ENCODE measurements at regions not wholly inside any gene's neighbourhood (a gene's known extent, or its start where the extent isn't known, plus 50 kb on each side); places are given as distances from the start of the nearest gene placed in this dataset.

- Histone ChIP-seq H3K27ac (ENCODE audit: low read length) (no peak overlapping the region), H3K36me3 (ENCODE audit: control insufficient read depth in 2 of 2, extremely low read depth in 1 of 2, insufficient read depth in 1 of 2, low read length in 1 of 2) (no peaks in the 10 kb centered on the region), H3K4me3 (ENCODE audit: control insufficient read depth in 1 of 2, extremely low read depth in 1 of 2, low read length in 1 of 2) (peak overlapping the region in 1 of 2 donors; percentile 10), H3K9me3 (no peaks in the 10 kb centered on the region), H3K4me1 (ENCODE audit: control insufficient read depth in 1 of 2, extremely low read depth in 1 of 2, insufficient read depth in 2 of 2, low read length in 2 of 2) (peaks cover 0 to 5% of the 10 kb centered on the region in 2 experiments), H3K27me3 (replicated peaks in 1 of 2; ENCODE audit: control insufficient read depth in 2 of 2, extremely low read depth in 1 of 2, insufficient read depth in 2 of 2, low read length in 1 of 2) (peaks cover 17 to 20% of the 10 kb centered on the region in 2 experiments)
- no peak for ATAC-seq (replicated peaks in 1 of 4)
- DNase-seq: peak in 1 of 35 experiments; percentile 10
- Mint-ChIP-seq H3K27me3 (peaks cover 62 to 66% of the 10 kb centered on the region in 2 donors), H3K9me3 (no peaks in the 10 kb centered on the region), H3K4me3 (peak overlapping the region; percentile 44 to 56 (median 55)), H3K27ac (no peak overlapping the region), H3K36me3 (no peaks in the 10 kb centered on the region), H3K4me1 (peaks cover 0 to 8% (median 8%) of the 10 kb centered on the region in 3 donors)
- ChIA-PET POLR2A (interaction anchor here in 1 of 2 donors (0.7 kb wide), 1 partner anchor 10 kb away, joined by 3 read pairs; no protein-coding TSS in a partner anchor), CTCF (no interaction called here)
- WGBS (ENCODE audit: insufficient coverage): under 1% methylated on average over 39 of the region's 46 CpGs
These were observed 129.0 kb downstream of the ASCL4 start for GRCh38 chr12:107903341-107904061.

GRCh38 chr12:107906707-107907106 lies 132.2 kb downstream of the ASCL4 start:
- CTCF ChIA-PET: no interaction called here
- no CpG with 5 or more reads among the region's 4 CpGs for WGBS (ENCODE audit: insufficient coverage)

GRCh38 chr12:107912421-107913004 lies 138.0 kb downstream of the ASCL4 start:
- ATAC-seq (replicated peaks in 1 of 4) (peak; percentile 48 to 66 (median 63)), DNase-seq (peak in 34 of 35 experiments; percentile 11 to 59 (median 40))
- peaks cover 0 to 6% of the 10 kb centered on the region in 2 experiments for H3K4me1 ChIP-seq (ENCODE audit: control insufficient read depth in 1 of 2, extremely low read depth in 1 of 2, insufficient read depth in 2 of 2, low read length in 2 of 2)
- peaks cover 4 to 9% (median 7%) of the 10 kb centered on the region in 3 donors for H3K4me1 Mint-ChIP-seq
- ChIA-PET CTCF (no interaction called here), POLR2A (no interaction called here)
- H3K4me3 Mint-ChIP-seq: peak overlapping the region; percentile 55 to 78 (median 66)
- H3K27me3 ChIP-seq (replicated peaks in 1 of 2; ENCODE audit: control insufficient read depth in 2 of 2, extremely low read depth in 1 of 2, insufficient read depth in 2 of 2, low read length in 1 of 2): peaks cover 0 to 54% of the 10 kb centered on the region in 2 experiments
- H3K27ac Mint-ChIP-seq: no peak overlapping the region
- H3K9me3 ChIP-seq: no peaks in the 10 kb centered on the region
- H3K9me3 Mint-ChIP-seq: no peaks in the 10 kb centered on the region
- H3K36me3 Mint-ChIP-seq: no peaks in the 10 kb centered on the region
- peaks cover 42 to 57% of the 10 kb centered on the region in 2 donors for H3K27me3 Mint-ChIP-seq
- H3K27ac ChIP-seq (ENCODE audit: low read length): no peak overlapping the region
- peak overlapping the region in 1 of 2 donors; percentile 30 for H3K4me3 ChIP-seq (ENCODE audit: control insufficient read depth in 1 of 2, extremely low read depth in 1 of 2, low read length in 1 of 2)
- H3K36me3 ChIP-seq (ENCODE audit: control insufficient read depth in 2 of 2, extremely low read depth in 1 of 2, insufficient read depth in 1 of 2, low read length in 1 of 2): no peaks in the 10 kb centered on the region
- WGBS (ENCODE audit: insufficient coverage): 6% methylated on average over 20 of the region's 22 CpGs

More at GRCh38 chr12:107906707-107907106, 132.2 kb downstream of the ASCL4 start:
- ATAC-seq (replicated peaks in 1 of 4): no peak
- H3K4me1 ChIP-seq (ENCODE audit: control insufficient read depth in 1 of 2, extremely low read depth in 1 of 2, insufficient read depth in 2 of 2, low read length in 2 of 2): peaks cover 0 to 5% of the 10 kb centered on the region in 2 experiments
- Mint-ChIP-seq H3K4me1 (peaks cover 0 to 8% (median 8%) of the 10 kb centered on the region in 3 donors), H3K9me3 (no peaks in the 10 kb centered on the region), H3K4me3 (no peak overlapping the region), H3K27ac (no peak overlapping the region), H3K36me3 (no peaks in the 10 kb centered on the region), H3K27me3 (peaks cover 74 to 81% of the 10 kb centered on the region in 2 donors)
- no peak for DNase-seq
- POLR2A ChIA-PET: no interaction called here
- H3K4me3 ChIP-seq (ENCODE audit: control insufficient read depth in 1 of 2, extremely low read depth in 1 of 2, low read length in 1 of 2): no peak overlapping the region
- H3K27ac ChIP-seq (ENCODE audit: low read length): no peak overlapping the region
- peaks cover 13 to 33% of the 10 kb centered on the region in 2 experiments for H3K27me3 ChIP-seq (replicated peaks in 1 of 2; ENCODE audit: control insufficient read depth in 2 of 2, extremely low read depth in 1 of 2, insufficient read depth in 2 of 2, low read length in 1 of 2)
- H3K9me3 ChIP-seq: no peaks in the 10 kb centered on the region
- no peaks in the 10 kb centered on the region for H3K36me3 ChIP-seq (ENCODE audit: control insufficient read depth in 2 of 2, extremely low read depth in 1 of 2, insufficient read depth in 1 of 2, low read length in 1 of 2)

- H3K27me3 ChIP-seq (replicated peaks in 1 of 2; ENCODE audit: control insufficient read depth in 2 of 2, extremely low read depth in 1 of 2, insufficient read depth in 2 of 2, low read length in 1 of 2): peaks cover 0 to 59% of the 10 kb centered on the region in 2 experiments
These were observed 140.0 kb downstream of the ASCL4 start for GRCh38 chr12:107914460-107914977.

GRCh38 chr12:107917912-107918800 lies 143.7 kb downstream of the ASCL4 start:
- no peaks in the 10 kb centered on the region for H3K9me3 ChIP-seq
- Mint-ChIP-seq H3K27ac (no peak overlapping the region), H3K4me3 (no peak overlapping the region), H3K9me3 (no peaks in the 10 kb centered on the region), H3K27me3 (peaks cover 32 to 52% of the 10 kb centered on the region in 2 donors), H3K4me1 (peaks cover 0 to 3% (median 0%) of the 10 kb centered on the region in 3 donors), H3K36me3 (no peaks in the 10 kb centered on the region)
- H3K4me3 ChIP-seq (ENCODE audit: control insufficient read depth in 1 of 2, extremely low read depth in 1 of 2, low read length in 1 of 2): no peak overlapping the region
- H3K27ac ChIP-seq (ENCODE audit: low read length): no peak overlapping the region
- ATAC-seq (replicated peaks in 1 of 4) (no peak), DNase-seq (peak in 1 of 35 experiments; percentile 10)
- ChIA-PET POLR2A (no interaction called here), CTCF (interaction anchor here in 1 of 2 donors (0.7 kb wide), 1 partner anchor 14 kb away, joined by 3 read pairs; no protein-coding TSS in a partner anchor)
- no peaks in the 10 kb centered on the region for H3K36me3 ChIP-seq (ENCODE audit: control insufficient read depth in 2 of 2, extremely low read depth in 1 of 2, insufficient read depth in 1 of 2, low read length in 1 of 2)
- WGBS (ENCODE audit: insufficient coverage): 39% methylated on average over 3 of the region's 8 CpGs
- no peaks in the 10 kb centered on the region for H3K4me1 ChIP-seq (ENCODE audit: control insufficient read depth in 1 of 2, extremely low read depth in 1 of 2, insufficient read depth in 2 of 2, low read length in 2 of 2)
- H3K27me3 ChIP-seq (replicated peaks in 1 of 2; ENCODE audit: control insufficient read depth in 2 of 2, extremely low read depth in 1 of 2, insufficient read depth in 2 of 2, low read length in 1 of 2): peaks cover 0 to 33% of the 10 kb centered on the region in 2 experiments

More at GRCh38 chr12:107914460-107914977, 140.0 kb downstream of the ASCL4 start:
- 65% methylated on average over 7 of the region's 10 CpGs for WGBS (ENCODE audit: insufficient coverage)
- H3K27ac Mint-ChIP-seq: no peak overlapping the region
- no peak for DNase-seq
- H3K9me3 Mint-ChIP-seq: no peaks in the 10 kb centered on the region
- no peak overlapping the region for H3K4me3 Mint-ChIP-seq
- peaks cover 43 to 51% of the 10 kb centered on the region in 2 donors for H3K27me3 Mint-ChIP-seq
- peaks cover 6 to 9% (median 7%) of the 10 kb centered on the region in 3 donors for H3K4me1 Mint-ChIP-seq
- H3K4me1 ChIP-seq (ENCODE audit: control insufficient read depth in 1 of 2, extremely low read depth in 1 of 2, insufficient read depth in 2 of 2, low read length in 2 of 2): peaks cover 0 to 6% of the 10 kb centered on the region in 2 experiments
- H3K36me3 ChIP-seq (ENCODE audit: control insufficient read depth in 2 of 2, extremely low read depth in 1 of 2, insufficient read depth in 1 of 2, low read length in 1 of 2): no peaks in the 10 kb centered on the region
- H3K9me3 ChIP-seq: no peaks in the 10 kb centered on the region
- ATAC-seq (replicated peaks in 1 of 4): no peak
- no peaks in the 10 kb centered on the region for H3K36me3 Mint-ChIP-seq
- H3K27ac ChIP-seq (ENCODE audit: low read length): no peak overlapping the region
- no peak overlapping the region for H3K4me3 ChIP-seq (ENCODE audit: control insufficient read depth in 1 of 2, extremely low read depth in 1 of 2, low read length in 1 of 2)
- ChIA-PET POLR2A (no interaction called here), CTCF (interaction anchor here in 1 of 2 donors (0.7 kb wide), 1 partner anchor 48 kb away, joined by 3 read pairs; no protein-coding TSS in a partner anchor)

All from T-cell (primary cell).